Peyer's patch (tissue), 4 donors: ENCODE measurements at regions not wholly inside any gene's neighbourhood (a gene's known extent, or its start where the extent isn't known, plus 50 kb on each side); places are given as distances from the start of the nearest gene placed in this dataset.

Experiments used
- DNase-seq, 3 donors: peaks; one replicate each; pipeline ENCODE4 v3.0.0-alpha.2; 2017 to 2019
- H3K27ac ChIP-seq, 4 donors: fragments of 200-600 bp; sonication (generic); one replicate each; pipeline ENCODE4 v1.5.1; 2016 to 2019
- H3K27me3 ChIP-seq, 2 donors: fragments of 200-600 bp; sonication (generic); one replicate each; pipeline ENCODE4 v1.5.1; 2019
- H3K36me3 ChIP-seq, 3 donors: fragments of 200-600 bp; sonication (generic); one replicate each; pipeline ENCODE4 v1.5.1; 2016 to 2019
- H3K4me1 ChIP-seq, 4 donors: fragments of 200-600 bp; sonication (generic); one replicate each; pipeline ENCODE4 v1.5.1; 2016 to 2019
- H3K4me3 ChIP-seq, 4 donors: fragments of 200-600 bp; sonication (generic); 1 replicate in 3 of 4; 2 replicates in 1 of 4; pipeline ENCODE4 v1.5.1; 2016 to 2019; ENCODE audit warnings: mild to moderate bottlenecking in 1 of 4
- H3K9me3 ChIP-seq, 4 donors: fragments of 200-600 bp; sonication (generic); one replicate each; pipeline ENCODE4 v1.5.1; 2016 to 2019; ENCODE audit warnings: mild to moderate bottlenecking in 1 of 4
- CTCF ChIP-seq, 6 experiments: fragments of 450-650 bp in 4 of 6; fragments of 200-600 bp in 2 of 6; sonication (generic) in 1 of 6; IDR thresholded peaks; one replicate each; pipeline ENCODE4 v1.5.1; 2017 to 2019; ENCODE audit warnings: antibody characterized with exemption in 6 of 6, mild to moderate bottlenecking in 3 of 6, moderate library complexity in 1 of 6
- POLR2A ChIP-seq, 2 donors: fragments of 450-650 bp; IDR thresholded peaks; one replicate each; pipeline ENCODE4 v1.5.1; 2017; ENCODE audit warnings: antibody characterized with exemption in 2 of 2, mild to moderate bottlenecking in 2 of 2, moderate library complexity in 2 of 2

- no peaks in the 10 kb centered on the region for H3K9me3 ChIP-seq
- no peak overlapping the region for H3K4me3 ChIP-seq
- peaks cover 0 to 9% (median 1%) of the 10 kb centered on the region in 4 donors for H3K4me1 ChIP-seq
- DNase-seq = peak in 1 of 3 donors; percentile 20
- no peak overlapping the region for H3K27ac ChIP-seq
- no peaks in the 10 kb centered on the region for H3K27me3 ChIP-seq
- no peaks in the 10 kb centered on the region for H3K36me3 ChIP-seq
- TF ChIP-seq POLR2A (IDR thresholded peaks at IDR 0.05) = no peak
- TF ChIP-seq CTCF (IDR thresholded peaks at IDR 0.05) = no peak
These were observed 57.6 kb upstream of the FOXP4 start for GRCh38 chr6:41488433-41489119.

- DNase-seq = no peak
- no peak overlapping the region for H3K27ac ChIP-seq
- H3K36me3 ChIP-seq = no peaks in the 10 kb centered on the region
- H3K9me3 ChIP-seq = no peaks in the 10 kb centered on the region
- TF ChIP-seq POLR2A (IDR thresholded peaks at IDR 0.05) = no peak
- no peak for TF ChIP-seq CTCF (IDR thresholded peaks at IDR 0.05)
- H3K27me3 ChIP-seq = no peaks in the 10 kb centered on the region
- no peak overlapping the region for H3K4me3 ChIP-seq
- peaks cover 0 to 9% (median 1%) of the 10 kb centered on the region in 4 donors for H3K4me1 ChIP-seq
These were observed 56.9 kb upstream of the FOXP4 start for GRCh38 chr6:41489120-41489851.

GRCh38 chr6:41492261-41492891 lies 53.8 kb upstream of the FOXP4 start:
- Histone ChIP-seq H3K9me3 (no peaks in the 10 kb centered on the region), H3K4me1 (peaks cover 0 to 9% (median 1%) of the 10 kb centered on the region in 4 donors), H3K27ac (no peak overlapping the region), H3K27me3 (no peaks in the 10 kb centered on the region), H3K4me3 (no peak overlapping the region), H3K36me3 (no peaks in the 10 kb centered on the region)
- DNase-seq = no peak
- TF ChIP-seq CTCF (IDR thresholded peaks at IDR 0.05) (no peak), POLR2A (IDR thresholded peaks at IDR 0.05) (no peak)

- no peaks in the 10 kb centered on the region for H3K27me3 ChIP-seq
- no peaks in the 10 kb centered on the region for H3K36me3 ChIP-seq
- H3K4me3 ChIP-seq = no peak overlapping the region
- TF ChIP-seq POLR2A (IDR thresholded peaks at IDR 0.05) (no peak), CTCF (IDR thresholded peaks at IDR 0.05) (no peak)
- H3K4me1 ChIP-seq = no peaks in the 10 kb centered on the region
- no peaks in the 10 kb centered on the region for H3K9me3 ChIP-seq
- no peak for DNase-seq
- no peak overlapping the region for H3K27ac ChIP-seq
These were observed 51.7 kb upstream of the FOXP4 start for GRCh38 chr6:41494212-41495110.
